ENCODE measurements at regions not wholly inside any gene's neighbourhood (a gene's known extent, or its start where the extent isn't known, plus 50 kb on each side); places are given as distances from the start of the nearest gene placed in this dataset.

GRCh38 chr4:138492176-138492575 is 250.0 kb upstream of the SLC7A11 start:
- Histone ChIP-seq H3K27me3 (no peaks in the 10 kb centered on the region), H3K4me3 (no peak overlapping the region), H3K9me3 (no peaks in the 10 kb centered on the region), H3K4me1 (no peaks in the 10 kb centered on the region), H3K27ac (no peak overlapping the region), H3K36me3 (no peaks in the 10 kb centered on the region)
- no peak for DNase-seq
- TF ChIP-seq, protein P1, sequence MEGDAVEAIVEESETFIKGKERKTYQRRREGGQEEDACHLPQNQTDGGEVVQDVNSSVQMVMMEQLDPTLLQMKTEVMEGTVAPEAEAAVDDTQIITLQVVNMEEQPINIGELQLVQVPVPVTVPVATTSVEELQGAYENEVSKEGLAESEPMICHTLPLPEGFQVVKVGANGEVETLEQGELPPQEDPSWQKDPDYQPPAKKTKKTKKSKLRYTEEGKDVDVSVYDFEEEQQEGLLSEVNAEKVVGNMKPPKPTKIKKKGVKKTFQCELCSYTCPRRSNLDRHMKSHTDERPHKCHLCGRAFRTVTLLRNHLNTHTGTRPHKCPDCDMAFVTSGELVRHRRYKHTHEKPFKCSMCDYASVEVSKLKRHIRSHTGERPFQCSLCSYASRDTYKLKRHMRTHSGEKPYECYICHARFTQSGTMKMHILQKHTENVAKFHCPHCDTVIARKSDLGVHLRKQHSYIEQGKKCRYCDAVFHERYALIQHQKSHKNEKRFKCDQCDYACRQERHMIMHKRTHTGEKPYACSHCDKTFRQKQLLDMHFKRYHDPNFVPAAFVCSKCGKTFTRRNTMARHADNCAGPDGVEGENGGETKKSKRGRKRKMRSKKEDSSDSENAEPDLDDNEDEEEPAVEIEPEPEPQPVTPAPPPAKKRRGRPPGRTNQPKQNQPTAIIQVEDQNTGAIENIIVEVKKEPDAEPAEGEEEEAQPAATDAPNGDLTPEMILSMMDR (IDR thresholded peaks at IDR 0.05) = no peak
- no peak for TF ChIP-seq POLR2A (IDR thresholded peaks at IDR 0.05)
- intact Hi-C loops (cut with DNase I; ENCODE audit: low total_unique reads) = no loop called here

- Histone ChIP-seq H3K4me1 (no peaks in the 10 kb centered on the region), H3K27me3 (no peaks in the 10 kb centered on the region), H3K4me3 (no peak overlapping the region), H3K36me3 (no peaks in the 10 kb centered on the region), H3K9me3 (no peaks in the 10 kb centered on the region), H3K27ac (no peak overlapping the region)
- TF ChIP-seq, protein P1 (IDR thresholded peaks at IDR 0.05) = no peak
- TF ChIP-seq POLR2A (IDR thresholded peaks at IDR 0.05) = no peak
- intact Hi-C loops (cut with DNase I; ENCODE audit: low total_unique reads) = no loop called here
- DNase-seq = no peak
Measured at GRCh38 chr4:138488533-138488932, 246.4 kb upstream of the SLC7A11 start.

GRCh38 chr4:138487670-138488069 is 245.5 kb upstream of the SLC7A11 start:
- no peaks in the 10 kb centered on the region for H3K36me3 ChIP-seq
- no peaks in the 10 kb centered on the region for H3K4me1 ChIP-seq
- intact Hi-C loops (cut with DNase I; ENCODE audit: low total_unique reads) = no loop called here
- H3K4me3 ChIP-seq = no peak overlapping the region
- DNase-seq = no peak
- no peaks in the 10 kb centered on the region for H3K27me3 ChIP-seq
- TF ChIP-seq POLR2A (IDR thresholded peaks at IDR 0.05) = no peak
- TF ChIP-seq, protein P1 (IDR thresholded peaks at IDR 0.05) = no peak
- no peaks in the 10 kb centered on the region for H3K9me3 ChIP-seq
- H3K27ac ChIP-seq = no peak overlapping the region

DNA sequence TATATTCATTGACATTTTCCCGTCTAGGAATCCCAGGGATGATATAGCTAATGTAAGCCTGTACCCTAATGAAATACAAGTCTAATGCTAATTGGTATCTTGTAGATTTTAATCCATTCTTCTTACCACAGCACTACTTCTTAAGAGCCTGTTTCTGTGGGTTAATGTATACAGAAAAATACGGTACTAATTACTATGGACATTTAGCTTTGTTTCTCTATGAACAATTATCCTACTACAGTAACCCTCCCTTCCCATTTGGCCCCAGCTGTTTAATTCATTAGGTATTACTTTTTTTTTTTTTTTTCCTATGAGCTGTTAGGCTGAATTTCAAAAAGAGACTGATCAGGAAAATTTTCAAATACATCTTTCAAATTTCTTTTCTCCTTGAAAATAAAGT is 245.1 kb upstream of the SLC7A11 start:
- Histone ChIP-seq H3K4me1 (no peaks in the 10 kb centered on the region), H3K27me3 (no peaks in the 10 kb centered on the region), H3K36me3 (no peaks in the 10 kb centered on the region), H3K4me3 (no peak overlapping the region), H3K27ac (no peak overlapping the region), H3K9me3 (no peaks in the 10 kb centered on the region)
- TF ChIP-seq, protein P1 (IDR thresholded peaks at IDR 0.05) = no peak
- no peak for TF ChIP-seq POLR2A (IDR thresholded peaks at IDR 0.05)
- intact Hi-C loops (cut with DNase I; ENCODE audit: low total_unique reads) = no loop called here
- no peak for DNase-seq

DNA sequence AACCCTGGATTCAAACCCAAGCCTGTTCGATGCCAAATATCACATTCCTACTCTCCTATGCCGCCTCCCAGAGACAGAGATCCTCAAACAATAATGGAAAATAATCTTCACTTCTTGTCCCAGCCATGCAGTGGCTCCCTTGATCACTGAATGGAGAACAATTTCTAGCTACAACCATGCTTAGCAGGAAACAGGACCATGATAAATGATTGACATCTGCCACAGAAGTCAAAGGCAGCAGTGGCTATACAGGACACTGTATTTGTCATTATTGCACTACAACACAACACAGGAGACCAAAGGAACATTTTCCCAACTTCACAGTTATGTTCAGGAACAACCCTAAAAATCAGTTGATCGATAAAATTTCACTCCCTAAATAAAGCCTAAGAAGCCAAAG is 243.3 kb upstream of the SLC7A11 start:
- Histone ChIP-seq H3K4me3 (no peak overlapping the region), H3K36me3 (no peaks in the 10 kb centered on the region), H3K27ac (no peak overlapping the region), H3K27me3 (no peaks in the 10 kb centered on the region), H3K9me3 (no peaks in the 10 kb centered on the region), H3K4me1 (no peaks in the 10 kb centered on the region)
- intact Hi-C loops (cut with DNase I; ENCODE audit: low total_unique reads) = no loop called here
- no peak for DNase-seq
- TF ChIP-seq POLR2A (IDR thresholded peaks at IDR 0.05) = no peak
- TF ChIP-seq, protein P1 (IDR thresholded peaks at IDR 0.05) = no peak

Measured in uterus (tissue), 3 donors.